ENCODE measurements at regions not wholly inside any gene's neighbourhood (a gene's known extent, or its start where the extent isn't known, plus 50 kb on each side); places are given as distances from the start of the nearest gene placed in this dataset.
"Not testable (repeated sequence)": the region's sequence is repeated elsewhere in the genome, so short reads cannot be mapped to it uniquely, and the experiment has no call there.

DNA sequence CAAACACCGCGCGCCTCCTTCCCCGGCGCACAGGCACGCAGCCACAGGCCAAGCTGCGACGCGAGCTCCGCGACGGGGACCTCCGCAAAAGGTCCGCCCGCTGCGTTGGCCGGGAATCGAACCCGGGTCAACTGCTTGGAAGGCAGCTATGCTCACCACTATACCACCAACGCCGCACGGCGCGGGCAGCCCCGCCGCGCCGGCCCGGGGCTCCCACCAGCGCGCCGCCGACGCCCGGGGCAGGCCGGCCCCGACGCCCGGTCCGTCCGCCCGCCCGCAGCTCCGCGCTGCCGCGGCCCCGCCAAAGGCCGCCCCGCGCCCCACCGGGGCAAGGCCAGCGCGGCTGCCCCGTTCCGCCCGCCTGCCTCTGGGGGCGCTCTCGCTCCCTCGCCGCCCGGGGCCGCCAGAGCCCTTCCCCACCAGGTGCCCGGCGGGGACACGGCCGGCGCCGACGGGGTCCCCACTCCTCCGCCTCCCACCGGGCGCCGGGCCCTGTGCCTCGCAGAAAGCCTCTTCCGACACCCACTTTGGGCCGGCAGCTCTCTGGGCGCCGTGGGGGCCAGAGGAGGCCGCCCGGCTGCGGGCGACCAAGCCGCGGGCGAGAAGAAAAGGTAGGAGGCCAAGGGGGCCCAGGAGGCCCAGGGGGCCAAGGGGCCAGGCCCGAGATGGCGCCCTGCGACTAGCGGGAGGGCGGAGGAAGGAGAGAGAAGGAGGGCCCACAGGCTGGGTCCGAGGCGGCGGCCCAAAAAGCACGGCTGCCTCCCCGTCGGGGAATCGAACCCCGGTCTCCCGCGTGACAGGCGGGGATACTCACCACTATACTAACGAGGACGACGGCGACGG is 50.2 kb upstream of the FCGR2A start:
- not testable (repeated sequence) for DNase-seq (ENCODE audit: low read depth in 2 of 2)

- not testable (repeated sequence) for DNase-seq (ENCODE audit: low read depth in 2 of 2)
Observed at GRCh38 chr1:161453950-161454864, 51.0 kb upstream of the FCGR2A start.

DNA sequence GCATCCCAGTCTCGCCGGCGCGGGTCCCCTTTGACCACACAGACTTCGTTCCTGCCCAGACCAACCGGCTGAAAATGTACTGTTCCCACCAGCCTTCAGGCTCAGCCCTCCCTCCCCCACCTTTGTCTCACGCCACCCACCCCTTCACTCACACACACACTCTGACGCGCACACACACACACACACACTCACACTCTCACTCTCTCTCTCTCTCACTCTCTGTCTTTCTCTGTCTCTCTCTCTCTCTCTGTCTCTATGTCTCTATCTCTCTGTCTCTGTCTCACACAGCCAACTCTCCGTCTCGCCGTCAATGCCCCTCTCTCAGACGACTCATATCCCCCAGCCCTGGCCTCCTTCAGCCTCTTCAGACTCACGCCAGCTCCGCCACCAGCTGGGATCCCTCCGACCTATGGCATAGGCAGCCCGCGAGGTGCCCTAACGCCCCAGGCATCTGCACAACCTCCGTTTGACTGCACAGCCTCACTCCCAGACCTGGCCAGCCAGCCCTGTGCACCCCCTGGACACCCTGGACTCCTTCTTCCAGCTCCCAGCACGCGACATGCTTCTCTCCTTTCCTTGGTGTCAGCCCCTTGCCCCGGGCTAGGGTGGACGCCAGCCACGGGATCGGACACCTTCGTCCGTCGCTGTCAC is 53.4 kb upstream of the FCGR2A start:
- DNase-seq (ENCODE audit: low read depth in 2 of 2): not testable (repeated sequence)

GRCh38 chr1:161447760-161448332 is 57.4 kb upstream of the FCGR2A start:
- not testable (repeated sequence) for DNase-seq (ENCODE audit: low read depth in 2 of 2)

- not testable (repeated sequence) for DNase-seq (ENCODE audit: low read depth in 2 of 2)
Observed at GRCh38 chr1:161447040-161447759, 58.1 kb upstream of the FCGR2A start.

DNA sequence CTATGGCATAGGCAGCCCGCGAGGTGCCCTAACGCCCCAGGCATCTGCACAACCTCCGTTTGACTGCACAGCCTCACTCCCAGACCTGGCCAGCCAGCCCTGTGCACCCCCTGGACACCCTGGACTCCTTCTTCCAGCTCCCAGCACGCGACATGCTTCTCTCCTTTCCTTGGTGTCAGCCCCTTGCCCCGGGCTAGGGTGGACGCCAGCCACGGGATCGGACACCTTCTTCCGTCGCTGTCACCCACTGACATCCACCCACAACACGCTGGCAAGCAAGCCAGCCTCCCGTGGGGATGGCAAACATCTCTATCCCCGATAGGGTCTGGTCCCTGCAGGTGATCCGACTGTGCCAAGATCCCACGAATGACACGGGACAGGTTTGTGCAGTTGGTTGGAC is 60.5 kb upstream of the FCGR2A start:
- not testable (repeated sequence) for DNase-seq (ENCODE audit: low read depth in 2 of 2)

DNA sequence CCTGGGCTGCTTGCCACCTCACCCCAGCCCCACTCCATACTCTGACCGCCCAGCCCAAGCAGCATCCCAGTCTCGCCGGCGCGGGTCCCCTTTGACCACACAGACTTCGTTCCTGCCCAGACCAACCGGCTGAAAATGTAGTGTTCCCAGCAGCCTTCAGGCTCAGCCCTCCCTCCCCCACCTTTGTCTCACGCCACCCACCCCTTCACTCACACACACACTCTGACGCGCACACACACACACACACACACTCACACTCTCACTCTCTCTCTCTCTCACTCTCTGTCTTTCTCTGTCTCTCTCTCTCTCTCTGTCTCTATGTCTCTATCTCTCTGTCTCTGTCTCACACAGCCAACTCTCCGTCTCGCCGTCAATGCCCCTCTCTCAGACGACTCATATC is 61.0 kb upstream of the FCGR2A start:
- not testable (repeated sequence) for DNase-seq (ENCODE audit: low read depth in 2 of 2)

DNA sequence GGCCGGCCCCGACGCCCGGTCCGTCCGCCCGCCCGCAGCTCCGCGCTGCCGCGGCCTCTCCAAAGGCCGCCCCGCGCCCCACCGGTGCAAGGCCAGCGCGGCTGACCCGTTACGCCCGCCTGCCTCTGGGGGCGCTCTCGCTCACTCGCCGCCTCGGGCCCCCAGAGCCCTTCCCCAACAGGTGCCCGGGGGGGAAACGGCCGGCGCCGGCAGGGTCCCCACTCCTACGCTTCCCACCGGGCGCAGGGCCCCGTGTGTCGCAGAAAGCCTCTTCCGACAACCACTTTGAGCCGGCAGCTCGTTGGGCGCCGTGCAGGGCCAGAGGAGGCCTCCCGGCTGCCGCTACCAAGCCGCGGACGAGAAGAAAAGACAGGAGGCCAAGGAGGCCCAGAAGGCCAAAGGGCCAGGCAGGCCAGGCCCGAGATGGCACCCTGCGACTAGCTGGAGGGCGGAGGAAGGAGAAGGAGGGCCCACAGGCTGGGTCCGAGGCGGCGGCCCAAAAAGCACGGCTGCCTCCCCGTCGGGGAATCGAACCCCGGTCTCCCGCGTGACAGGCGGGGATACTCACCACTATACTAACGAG is 64.9 kb upstream of the FCGR2A start:
- peak; percentile 68 to 72 for DNase-seq (ENCODE audit: low read depth in 2 of 2)

DNA sequence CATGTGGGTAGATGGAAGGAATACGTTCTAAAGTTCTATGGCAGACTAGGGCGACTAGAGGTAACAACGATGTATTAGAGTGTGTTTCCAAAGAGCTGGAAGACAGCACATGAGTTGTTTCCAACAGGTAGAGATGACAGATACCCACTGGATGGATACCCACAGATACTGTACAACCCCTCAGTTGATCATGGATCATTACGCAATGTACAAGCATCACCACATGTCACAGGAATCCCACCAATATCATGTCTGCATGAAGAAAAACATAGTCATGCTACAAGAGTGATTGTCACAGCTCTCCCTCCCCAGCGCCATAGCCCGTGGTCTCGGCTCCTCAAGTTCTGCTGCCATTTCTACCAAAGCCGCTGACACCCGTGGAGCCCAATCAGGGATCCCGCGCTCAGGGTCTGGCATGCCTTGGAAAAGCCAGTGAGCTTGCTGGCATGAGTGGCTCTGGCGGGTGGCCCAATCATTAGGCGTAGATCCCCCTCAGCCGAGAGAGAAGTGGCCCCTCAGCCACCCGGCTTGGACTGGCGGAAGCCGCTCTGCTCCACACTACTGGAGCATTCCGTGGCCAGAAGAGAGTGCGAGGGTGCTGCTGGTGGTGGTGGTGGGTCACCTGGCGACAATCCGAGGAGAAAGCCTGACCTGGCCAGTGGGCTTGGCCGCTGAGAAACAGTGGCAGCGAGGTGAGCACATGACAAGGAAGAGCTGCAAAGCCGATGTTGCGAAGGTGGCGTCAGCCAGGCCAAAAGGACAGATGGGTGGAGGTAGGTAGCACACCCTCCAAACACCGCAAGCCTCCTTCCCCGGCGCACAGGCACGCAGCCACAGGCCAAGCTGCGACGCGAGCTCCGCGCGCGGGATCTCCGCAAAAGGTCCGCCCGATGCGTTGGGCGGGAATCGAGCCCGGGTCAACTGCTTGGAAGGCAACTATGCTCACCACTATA is 65.7 kb upstream of the FCGR2A start:
- DNase-seq (ENCODE audit: low read depth in 2 of 2): peak in 1 of 2 donors; percentile 28

- not testable (repeated sequence) for DNase-seq (ENCODE audit: low read depth in 2 of 2)
Observed at GRCh38 chr1:161433191-161433590, 65.5 kb upstream of the CFAP126 start.

- DNase-seq (ENCODE audit: low read depth in 2 of 2): no peak
Observed at GRCh38 chr1:161432091-161432490, 64.4 kb upstream of the CFAP126 start.

- peak in 1 of 2 donors; percentile 37 for DNase-seq (ENCODE audit: low read depth in 2 of 2)
Observed at GRCh38 chr1:161427733-161428516, 60.2 kb upstream of the CFAP126 start.

GRCh38 chr1:161422914-161423313 is 55.2 kb upstream of the CFAP126 start:
- not testable (repeated sequence) for DNase-seq (ENCODE audit: low read depth in 2 of 2)

DNA sequence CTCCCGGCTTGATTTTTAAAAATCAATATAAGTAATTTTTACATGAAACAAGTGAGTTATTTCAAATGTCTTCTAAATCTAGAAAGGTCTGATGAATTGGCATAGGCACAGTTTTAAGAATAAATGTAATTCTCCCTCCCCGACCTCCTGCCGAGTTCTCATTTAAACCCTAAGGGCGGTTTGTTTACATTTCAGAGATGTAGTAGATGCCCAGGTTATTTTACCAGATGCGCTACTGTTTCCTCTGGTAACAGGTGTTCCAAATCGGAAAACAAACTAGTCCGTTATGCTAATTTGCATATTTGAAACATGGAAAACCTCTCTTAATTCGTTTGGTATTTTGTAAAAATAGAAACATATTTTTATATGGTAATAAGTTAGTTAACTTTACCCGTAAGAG is 53.8 kb upstream of the CFAP126 start:
- no peak for DNase-seq (ENCODE audit: low read depth in 2 of 2)

DNA sequence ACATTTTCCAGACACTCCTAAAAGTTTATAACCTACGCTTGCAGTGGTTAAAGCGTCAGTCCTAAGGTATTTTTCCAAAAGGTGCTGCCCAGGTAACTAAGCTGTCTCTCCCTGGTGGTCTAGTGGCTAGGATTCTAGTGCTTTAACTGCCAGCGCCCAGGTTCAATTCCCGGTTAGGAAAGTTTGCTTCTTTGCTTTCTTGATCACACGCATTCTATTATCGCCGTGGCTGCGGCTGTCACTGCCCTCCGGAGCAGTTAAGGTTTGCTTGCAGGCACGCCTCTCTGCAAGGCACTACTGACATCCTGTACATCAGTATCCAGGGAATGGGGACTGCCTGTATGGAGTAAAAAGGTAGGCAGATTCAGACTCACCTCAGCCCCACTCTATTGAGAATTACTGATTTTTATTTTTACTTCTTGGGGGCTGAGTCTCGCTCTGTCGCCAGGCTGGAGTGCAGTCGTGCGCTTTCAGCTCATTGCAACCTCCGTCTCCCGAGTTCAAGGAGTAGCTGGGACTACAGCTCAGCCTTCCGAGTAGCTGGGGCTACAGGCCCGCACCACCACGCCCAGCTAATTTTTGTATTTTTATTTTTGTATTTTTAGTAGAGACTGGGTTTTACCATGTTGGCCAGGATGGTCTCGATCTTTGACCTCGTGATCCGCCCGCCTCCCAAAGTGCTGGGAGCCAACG is 53.2 kb upstream of the CFAP126 start:
- DNase-seq (ENCODE audit: low read depth in 2 of 2): no peak

GRCh38 chr1:161417536-161417935 is 49.9 kb upstream of the CFAP126 start:
- DNase-seq (ENCODE audit: low read depth in 2 of 2): not testable (repeated sequence)

Measured in stimulated activated CD8-positive, alpha-beta memory T cell treated with anti-CD3 and anti-CD28 coated beads, Interleukin-15, amount 100 ng/mL, for 48 hours (primary cell).